H9 (cell line): ENCODE measurements at regions not wholly inside any gene's neighbourhood (a gene's known extent, or its start where the extent isn't known, plus 50 kb on each side); places are given as distances from the start of the nearest gene placed in this dataset.

Experiments used
- DNase-seq: peaks from one replicate; pipeline ENCODE4 v3.0.0-alpha.2; 2017
- H2AFZ ChIP-seq: one replicate; pipeline ENCODE4 v1.6.1; 2013; ENCODE audit warnings: mild to moderate bottlenecking, low read length, control low read depth, moderate library complexity
- H2AK5ac ChIP-seq: 2 replicates; pipeline ENCODE4 v1.6.1; 2013; ENCODE audit warnings: low read length, control low read depth, mixed read lengths; ENCODE audit not compliant: insufficient read length
- H2BK120ac ChIP-seq: one replicate; pipeline ENCODE4 v1.6.1; 2013; ENCODE audit warnings: low read depth, mild to moderate bottlenecking, low read length, control low read depth, inconsistent platforms; ENCODE audit not compliant: poor library complexity, severe bottlenecking
- H2BK12ac ChIP-seq: 2 replicates; pipeline ENCODE4 v1.6.1; 2013; ENCODE audit warnings: low read length, control low read depth, mixed read lengths, low read depth; ENCODE audit not compliant: insufficient read length
- H2BK15ac ChIP-seq: 2 replicates; pipeline ENCODE4 v1.6.1; 2013; ENCODE audit warnings: low read depth, low read length, control low read depth
- H2BK20ac ChIP-seq: one replicate; pipeline ENCODE4 v1.6.1; 2013; ENCODE audit warnings: low read depth, mild to moderate bottlenecking, low read length, control low read depth, inconsistent platforms; ENCODE audit not compliant: poor library complexity, severe bottlenecking
- H2BK5ac ChIP-seq: 2 replicates; pipeline ENCODE4 v1.6.1; 2013; ENCODE audit warnings: low read length, control low read depth, mixed read lengths; ENCODE audit not compliant: insufficient read length
- H3K14ac ChIP-seq: 2 replicates; pipeline ENCODE4 v1.6.1; 2013; ENCODE audit warnings: low read length, control low read depth; ENCODE audit not compliant: insufficient read depth
- H3K18ac ChIP-seq: 2 replicates; pipeline ENCODE4 v1.6.1; 2013; ENCODE audit warnings: low read depth, mild to moderate bottlenecking, mixed read lengths, low read length, control low read depth; ENCODE audit not compliant: insufficient read length
- H3K23ac ChIP-seq: 2 replicates; pipeline ENCODE4 v1.6.1; 2013; ENCODE audit warnings: low read length, control low read depth, mixed read lengths, low read depth; ENCODE audit not compliant: insufficient read length
- H3K23me2 ChIP-seq: 2 replicates; pipeline ENCODE4 v1.6.1; 2013; ENCODE audit warnings: low read depth, mild to moderate bottlenecking, mixed read lengths, low read length, control low read depth; ENCODE audit not compliant: insufficient read length, poor library complexity, severe bottlenecking
- H3K27ac ChIP-seq: 2 replicates; pipeline ENCODE4 v1.5.1; 2013; ENCODE audit warnings: low read length, control low read depth, mixed read lengths, low read depth; ENCODE audit not compliant: insufficient read length
- H3K27me3 ChIP-seq: 2 replicates; pipeline ENCODE4 v1.6.1; 2013; ENCODE audit warnings: low read length, control low read depth, inconsistent platforms; ENCODE audit not compliant: insufficient read depth
- H3K4ac ChIP-seq: 2 replicates; pipeline ENCODE4 v1.6.1; 2013; ENCODE audit warnings: low read depth, mild to moderate bottlenecking, control low read depth, inconsistent platforms, low read length, moderate library complexity
- H3K4me1 ChIP-seq: 2 replicates; pipeline ENCODE4 v1.6.1; 2013; ENCODE audit warnings: low read length, control low read depth, inconsistent platforms; ENCODE audit not compliant: insufficient read depth
- H3K4me2 ChIP-seq: 2 replicates; pipeline ENCODE4 v1.6.1; 2013; ENCODE audit warnings: low read length, control low read depth, mixed read lengths; ENCODE audit not compliant: insufficient read length, insufficient read depth
- H3K56ac ChIP-seq: 2 replicates; pipeline ENCODE4 v1.6.1; 2013; ENCODE audit warnings: low read depth, mild to moderate bottlenecking, mixed read lengths, low read length, control low read depth; ENCODE audit not compliant: insufficient read length
- H3K79me1 ChIP-seq: 2 replicates; pipeline ENCODE4 v1.6.1; 2013; ENCODE audit warnings: low read depth, mild to moderate bottlenecking, moderate library complexity, low read length, control low read depth, inconsistent platforms; ENCODE audit not compliant: insufficient read depth, poor library complexity, severe bottlenecking
- H3K79me2 ChIP-seq: 2 replicates; pipeline ENCODE4 v1.6.1; 2013; ENCODE audit warnings: low read length, control low read depth, inconsistent platforms; ENCODE audit not compliant: insufficient read depth
- H3K9ac ChIP-seq: 2 replicates; pipeline ENCODE4 v1.6.1; 2013; ENCODE audit warnings: low read length, control low read depth, mixed read lengths; ENCODE audit not compliant: insufficient read length; ENCODE audit errors: extremely low read depth
- H3K9me3 ChIP-seq: one replicate; pipeline ENCODE4 v1.6.1; 2013; ENCODE audit warnings: low read depth, low read length, inconsistent platforms; ENCODE audit not compliant: control insufficient read depth
- H3T11ph ChIP-seq: one replicate; pipeline ENCODE4 v1.6.1; 2013; ENCODE audit warnings: mild to moderate bottlenecking, low read length, control low read depth, inconsistent platforms
- H4K20me1 ChIP-seq: one replicate; pipeline ENCODE4 v1.6.1; 2013; ENCODE audit not compliant: control insufficient read depth, insufficient read length, insufficient read depth
- H4K5ac ChIP-seq: 2 replicates; pipeline ENCODE4 v1.6.1; 2013; ENCODE audit warnings: low read depth, mild to moderate bottlenecking, mixed read lengths, low read length, control low read depth; ENCODE audit not compliant: insufficient read length
- H4K8ac ChIP-seq: replicated peaks from 2 replicates; pipeline ENCODE4 v1.6.1; 2013; ENCODE audit warnings: low read length, control low read depth, mixed read lengths, low read depth; ENCODE audit not compliant: insufficient read length
- H4K91ac ChIP-seq: 2 replicates; pipeline ENCODE4 v1.6.1; 2013; ENCODE audit warnings: low read depth, mild to moderate bottlenecking, moderate library complexity, mixed read lengths, low read length, control low read depth; ENCODE audit not compliant: insufficient read length
- H3K27ac Mint-ChIP-seq, 3 experiments: 2 replicates in 2 of 3; 3 replicates in 1 of 3; pipeline ENCODE4 v1.8.0; 2020 to 2021; ENCODE audit warnings: mixed read lengths in 3 of 3, mild to moderate bottlenecking in 1 of 3, moderate library complexity in 1 of 3
- H3K27me3 Mint-ChIP-seq: 2 replicates; pipeline ENCODE4 v1.8.0; 2021; ENCODE audit warnings: low read depth, mild to moderate bottlenecking, moderate library complexity, mixed read lengths
- H3K36me3 Mint-ChIP-seq, 3 experiments: 2 replicates in 2 of 3; 3 replicates in 1 of 3; pipeline ENCODE4 v1.8.0; 2020 to 2021; ENCODE audit warnings: low read depth in 3 of 3, mixed read lengths in 3 of 3; ENCODE audit not compliant: insufficient read depth in 1 of 3
- H3K4me1 Mint-ChIP-seq, 2 experiments: 2 replicates each; pipeline ENCODE4 v1.8.0; 2020; ENCODE audit warnings: mixed read lengths in 2 of 2
- H3K4me3 Mint-ChIP-seq, 2 experiments: 2 replicates in 1 of 2; 3 replicates in 1 of 2; pipeline ENCODE4 v1.8.0; 2020 to 2021; ENCODE audit warnings: mild to moderate bottlenecking in 2 of 2, mixed read lengths in 2 of 2, moderate library complexity in 1 of 2
- H3K9me3 Mint-ChIP-seq, 2 experiments: 2 replicates in 1 of 2; 3 replicates in 1 of 2; pipeline ENCODE4 v1.8.0; 2020; ENCODE audit warnings: mild to moderate bottlenecking in 2 of 2, mixed read lengths in 2 of 2, moderate library complexity in 1 of 2
- CTCF ChIP-seq: fragments of 200-600 bp; sonication (generic); conservative IDR thresholded peaks from 3 replicates; pipeline ENCODE4 v1.8.0; 2021; ENCODE audit warnings: antibody characterized with exemption, mild to moderate bottlenecking
- WGBS: extraction: QIAGEN DNeasy Blood & Tissue Kit; methylation state at CpG from one replicate; pipeline ENCODE4 v1.1.7; 2013; ENCODE audit warnings: missing lambda C conversion rate, low lambda C conversion rate, mixed read lengths; ENCODE audit not compliant: insufficient read length; ENCODE audit errors: extremely low coverage; 5-methylcytosine and 5-hydroxymethylcytosine counted together

GRCh38 chr12:58616618-58617017, 303.7 kb downstream of the LRIG3 start:
- Mint-ChIP-seq H3K4me1 (peaks cover 5% of the 10 kb centered on the region in 2 experiments; a peak in 3 of 4 replicates), H3K36me3 (no peaks in the 10 kb centered on the region), H3K4me3 (no peak overlapping the region), H3K27me3 (no peaks in the 10 kb centered on the region), H3K27ac (no peak overlapping the region), H3K9me3 (no peaks in the 10 kb centered on the region)
- no peak overlapping the region for H3K4ac ChIP-seq
- no peaks in the 10 kb centered on the region for H3K23me2 ChIP-seq
- no peak overlapping the region for H3K27ac ChIP-seq
- H2BK12ac ChIP-seq = no peak overlapping the region
- H3K23ac ChIP-seq = no peak overlapping the region
- no peak for DNase-seq
- no peak overlapping the region for H2BK5ac ChIP-seq
- H3T11ph ChIP-seq = no peak overlapping the region
- H3K27me3 ChIP-seq = no peaks in the 10 kb centered on the region
- H3K56ac ChIP-seq = no peak overlapping the region
- no peak overlapping the region for H2AK5ac ChIP-seq
- H4K5ac ChIP-seq = no peak overlapping the region
- no CpG with 5 or more reads among the region's 1 CpG for WGBS
- H2BK20ac ChIP-seq = no peak overlapping the region
- no peak overlapping the region for H3K4me2 ChIP-seq
- H4K8ac ChIP-seq = no peak overlapping the region
- H2BK15ac ChIP-seq = no peak overlapping the region
- H3K9ac ChIP-seq = no peak overlapping the region
- no peak overlapping the region for H2BK120ac ChIP-seq
- H3K79me1 ChIP-seq = no peaks in the 10 kb centered on the region
- no peak overlapping the region for H3K14ac ChIP-seq
- H4K20me1 ChIP-seq = no peaks in the 10 kb centered on the region
- no peak overlapping the region for H4K91ac ChIP-seq
- no peak for TF ChIP-seq CTCF
- no peak overlapping the region for H2AFZ ChIP-seq
- no peaks in the 10 kb centered on the region for H3K9me3 ChIP-seq
- no peaks in the 10 kb centered on the region for H3K79me2 ChIP-seq
- H3K18ac ChIP-seq = no peak overlapping the region
- H3K4me1 ChIP-seq = no peaks in the 10 kb centered on the region
